OCI-LY3 (cell line): ENCODE measurements at regions not wholly inside any gene's neighbourhood (a gene's known extent, or its start where the extent isn't known, plus 50 kb on each side); places are given as distances from the start of the nearest gene placed in this dataset.

Source experiments
- H2AFZ ChIP-seq: fragments of 200-600, 300-600 bp; shearing (Covaris generic); 2 replicates; pipeline ENCODE4 v1.6.0; 2014; ENCODE audit warnings: antibody characterized with exemption, low read depth, low read length
- H3K27ac ChIP-seq: fragments of 200-600, 300-600 bp; sonication (generic); 2 replicates; pipeline ENCODE4 v1.5.1; 2014; ENCODE audit warnings: mild to moderate bottlenecking, low read length, moderate library complexity, mixed read lengths
- H3K27me3 ChIP-seq: fragments of 200-600, 300-600 bp; sonication (generic); 2 replicates; pipeline ENCODE4 v1.6.1; 2014; ENCODE audit warnings: low read depth, low read length, mixed read lengths
- H3K36me3 ChIP-seq: fragments of 200-600, 300-600 bp; sonication (generic); replicated peaks from 2 replicates; pipeline ENCODE3; 2014; ENCODE audit warnings: low read depth, low read length, mixed read lengths
- H3K4me1 ChIP-seq: fragments of 300-600, 200-600 bp; sonication (generic); 2 replicates; pipeline ENCODE4 v1.6.1; 2014; ENCODE audit warnings: low read length, mixed read lengths
- H3K4me2 ChIP-seq: fragments of 200-600, 300-600 bp; sonication (generic); 2 replicates; pipeline ENCODE4 v1.6.1; 2014; ENCODE audit warnings: low read length, mixed read lengths
- H3K4me3 ChIP-seq: fragments of 300-600, 200-600 bp; sonication (generic); 2 replicates; pipeline ENCODE4 v1.5.1; 2014; ENCODE audit warnings: antibody characterized with exemption, mild to moderate bottlenecking, low read length, moderate library complexity
- H3K79me2 ChIP-seq: fragments of 300-600, 200-600 bp; shearing (Covaris generic); 2 replicates; pipeline ENCODE4 v1.6.1; 2014; ENCODE audit warnings: mild to moderate bottlenecking, low read length, mixed read lengths
- H3K9ac ChIP-seq: fragments of 300-600, 200-600 bp; shearing (Covaris generic); 2 replicates; pipeline ENCODE4 v1.6.0; 2014; ENCODE audit warnings: mild to moderate bottlenecking, low read length, moderate library complexity
- H3K9me3 ChIP-seq: fragments of 200-600, 300-600 bp; shearing (Covaris generic); 2 replicates; pipeline ENCODE4 v1.6.1; 2014; ENCODE audit warnings: low read length, mixed read lengths; ENCODE audit not compliant: insufficient read depth
- H4K20me1 ChIP-seq: fragments of 200-600, 300-600 bp; sonication (generic); 2 replicates; pipeline ENCODE4 v1.6.1; 2016; ENCODE audit warnings: low read length, mixed read lengths; ENCODE audit not compliant: insufficient read depth
- EZH2phosphoT487 ChIP-seq: fragments of 200-600 bp; shearing (Covaris generic); IDR thresholded peaks from 2 replicates; pipeline ENCODE4 v1.6.1; 2018; ENCODE audit warnings: antibody characterized with exemption, mixed run types, low read depth
- TF ChIP-seq, protein P1 (sequence below): fragments of 200-600, 300-600 bp; sonication (generic); IDR thresholded peaks from 2 replicates; pipeline ENCODE4 v1.5.1; 2014; ENCODE audit warnings: antibody characterized with exemption, low read length, low read depth

DNA sequence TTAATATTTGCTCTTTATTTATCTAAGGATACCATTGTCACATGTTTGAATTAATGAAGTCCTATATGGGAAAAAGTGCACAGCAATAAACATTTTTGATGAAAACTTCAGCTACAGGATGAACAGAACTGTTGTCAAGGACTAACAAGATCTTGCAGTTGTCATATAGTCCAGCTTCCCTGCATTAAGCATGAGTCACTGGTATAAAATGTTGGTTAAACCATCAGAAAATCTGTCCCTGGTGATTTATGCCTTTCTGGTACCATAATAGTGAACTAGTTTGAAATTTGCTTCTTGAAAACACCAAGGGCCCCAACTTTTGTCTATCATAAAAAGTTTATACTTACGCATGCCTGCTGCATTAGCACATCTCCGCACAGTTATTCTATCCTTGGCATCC lies 60.4 kb upstream of the RSPO3 start:
- no peak overlapping the region for H2AFZ ChIP-seq
- H3K9me3 ChIP-seq, result no peaks in the 10 kb centered on the region
- no peaks in the 10 kb centered on the region for H3K36me3 ChIP-seq

DNA sequence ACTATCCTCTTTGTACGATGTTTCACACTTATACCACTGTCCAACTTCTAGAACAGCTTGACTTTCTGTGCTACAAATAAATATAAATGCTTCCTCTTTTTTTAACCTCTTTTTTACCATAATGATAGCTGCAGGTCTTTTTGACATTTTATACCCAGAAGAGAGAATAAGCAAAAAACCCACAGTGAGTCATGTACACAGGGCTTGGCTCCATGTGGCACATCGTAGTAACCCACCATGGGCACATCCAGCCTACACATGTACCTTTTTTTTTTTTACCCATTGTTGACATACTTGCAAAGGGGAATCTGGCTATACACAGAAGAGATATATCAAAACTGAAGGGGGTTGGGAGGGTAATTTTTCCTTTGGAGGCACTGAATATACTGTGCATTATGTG lies 59.5 kb upstream of the RSPO3 start:
- H3K4me1 ChIP-seq, result no peaks in the 10 kb centered on the region
- no peak overlapping the region for H3K27ac ChIP-seq
- no peaks in the 10 kb centered on the region for H4K20me1 ChIP-seq
- H2AFZ ChIP-seq, result no peak overlapping the region
- no peak for TF ChIP-seq EZH2phosphoT487
- TF ChIP-seq, protein P1, sequence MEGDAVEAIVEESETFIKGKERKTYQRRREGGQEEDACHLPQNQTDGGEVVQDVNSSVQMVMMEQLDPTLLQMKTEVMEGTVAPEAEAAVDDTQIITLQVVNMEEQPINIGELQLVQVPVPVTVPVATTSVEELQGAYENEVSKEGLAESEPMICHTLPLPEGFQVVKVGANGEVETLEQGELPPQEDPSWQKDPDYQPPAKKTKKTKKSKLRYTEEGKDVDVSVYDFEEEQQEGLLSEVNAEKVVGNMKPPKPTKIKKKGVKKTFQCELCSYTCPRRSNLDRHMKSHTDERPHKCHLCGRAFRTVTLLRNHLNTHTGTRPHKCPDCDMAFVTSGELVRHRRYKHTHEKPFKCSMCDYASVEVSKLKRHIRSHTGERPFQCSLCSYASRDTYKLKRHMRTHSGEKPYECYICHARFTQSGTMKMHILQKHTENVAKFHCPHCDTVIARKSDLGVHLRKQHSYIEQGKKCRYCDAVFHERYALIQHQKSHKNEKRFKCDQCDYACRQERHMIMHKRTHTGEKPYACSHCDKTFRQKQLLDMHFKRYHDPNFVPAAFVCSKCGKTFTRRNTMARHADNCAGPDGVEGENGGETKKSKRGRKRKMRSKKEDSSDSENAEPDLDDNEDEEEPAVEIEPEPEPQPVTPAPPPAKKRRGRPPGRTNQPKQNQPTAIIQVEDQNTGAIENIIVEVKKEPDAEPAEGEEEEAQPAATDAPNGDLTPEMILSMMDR, result no peak
- H3K27me3 ChIP-seq, result no peaks in the 10 kb centered on the region
- no peak overlapping the region for H3K4me2 ChIP-seq
- no peak overlapping the region for H3K9ac ChIP-seq
- no peaks in the 10 kb centered on the region for H3K36me3 ChIP-seq
- H3K4me3 ChIP-seq, result no peak overlapping the region
- H3K9me3 ChIP-seq, result no peaks in the 10 kb centered on the region
- no peaks in the 10 kb centered on the region for H3K79me2 ChIP-seq

More for the DNA sequence above, 60.4 kb upstream of the RSPO3 start:
- TF ChIP-seq EZH2phosphoT487, result no peak
- TF ChIP-seq, protein P1, result no peak
- no peaks in the 10 kb centered on the region for H3K79me2 ChIP-seq
- no peaks in the 10 kb centered on the region for H3K4me1 ChIP-seq
- no peaks in the 10 kb centered on the region for H3K27me3 ChIP-seq
- no peak overlapping the region for H3K4me3 ChIP-seq
- H3K27ac ChIP-seq, result no peak overlapping the region
- H3K9ac ChIP-seq, result no peak overlapping the region
- H4K20me1 ChIP-seq, result no peaks in the 10 kb centered on the region
- H3K4me2 ChIP-seq, result no peak overlapping the region
